ENCODE measurements at regions not wholly inside any gene's neighbourhood (a gene's known extent, or its start where the extent isn't known, plus 50 kb on each side); places are given as distances from the start of the nearest gene placed in this dataset.

DNA sequence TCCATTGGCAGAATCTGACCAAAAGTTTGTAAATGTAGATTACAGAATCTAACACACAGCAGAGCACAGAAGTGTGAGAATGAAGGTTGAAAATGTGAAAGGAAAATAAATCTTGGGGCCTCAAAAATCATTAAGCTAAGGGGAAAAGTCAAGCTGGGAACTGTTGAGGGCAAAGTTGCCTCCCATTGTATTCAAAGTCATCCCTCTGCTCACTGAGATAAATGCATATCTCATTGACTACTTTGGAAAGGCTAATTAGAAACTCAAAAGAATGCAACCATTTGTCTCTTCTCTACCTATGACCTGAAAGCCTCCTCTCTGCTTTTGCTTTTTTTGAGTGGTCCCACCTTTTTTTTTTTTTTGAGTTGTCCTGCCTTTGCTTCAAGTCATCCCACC lies 97.4 kb upstream of the ATF7IP start:
- no peak overlapping the region for H3K27ac ChIP-seq

GRCh38 chr12:14270392-14270791 lies 95.1 kb upstream of the ATF7IP start:
- DNase-seq = no peak
- no peak overlapping the region for H3K4me3 ChIP-seq

More for the DNA sequence above, 97.4 kb upstream of the ATF7IP start:
- H3K36me3 ChIP-seq (replicated peaks in 1 of 2) = no peaks in the 10 kb centered on the region
- H3K27me3 ChIP-seq = no peaks in the 10 kb centered on the region
- intact Hi-C loops (cut with DNase I) = no loop called here
- DNase-seq = no peak
- no peak overlapping the region for H3K4me3 ChIP-seq
- no peaks in the 10 kb centered on the region for H3K9me3 ChIP-seq (replicated peaks in 1 of 3)
- no peak for TF ChIP-seq POLR2A (IDR thresholded peaks at IDR 0.05)
- TF ChIP-seq, protein P1, sequence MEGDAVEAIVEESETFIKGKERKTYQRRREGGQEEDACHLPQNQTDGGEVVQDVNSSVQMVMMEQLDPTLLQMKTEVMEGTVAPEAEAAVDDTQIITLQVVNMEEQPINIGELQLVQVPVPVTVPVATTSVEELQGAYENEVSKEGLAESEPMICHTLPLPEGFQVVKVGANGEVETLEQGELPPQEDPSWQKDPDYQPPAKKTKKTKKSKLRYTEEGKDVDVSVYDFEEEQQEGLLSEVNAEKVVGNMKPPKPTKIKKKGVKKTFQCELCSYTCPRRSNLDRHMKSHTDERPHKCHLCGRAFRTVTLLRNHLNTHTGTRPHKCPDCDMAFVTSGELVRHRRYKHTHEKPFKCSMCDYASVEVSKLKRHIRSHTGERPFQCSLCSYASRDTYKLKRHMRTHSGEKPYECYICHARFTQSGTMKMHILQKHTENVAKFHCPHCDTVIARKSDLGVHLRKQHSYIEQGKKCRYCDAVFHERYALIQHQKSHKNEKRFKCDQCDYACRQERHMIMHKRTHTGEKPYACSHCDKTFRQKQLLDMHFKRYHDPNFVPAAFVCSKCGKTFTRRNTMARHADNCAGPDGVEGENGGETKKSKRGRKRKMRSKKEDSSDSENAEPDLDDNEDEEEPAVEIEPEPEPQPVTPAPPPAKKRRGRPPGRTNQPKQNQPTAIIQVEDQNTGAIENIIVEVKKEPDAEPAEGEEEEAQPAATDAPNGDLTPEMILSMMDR (IDR thresholded peaks at IDR 0.05) = no peak
- H3K4me1 ChIP-seq (replicated peaks in 1 of 2) = no peaks in the 10 kb centered on the region

DNA sequence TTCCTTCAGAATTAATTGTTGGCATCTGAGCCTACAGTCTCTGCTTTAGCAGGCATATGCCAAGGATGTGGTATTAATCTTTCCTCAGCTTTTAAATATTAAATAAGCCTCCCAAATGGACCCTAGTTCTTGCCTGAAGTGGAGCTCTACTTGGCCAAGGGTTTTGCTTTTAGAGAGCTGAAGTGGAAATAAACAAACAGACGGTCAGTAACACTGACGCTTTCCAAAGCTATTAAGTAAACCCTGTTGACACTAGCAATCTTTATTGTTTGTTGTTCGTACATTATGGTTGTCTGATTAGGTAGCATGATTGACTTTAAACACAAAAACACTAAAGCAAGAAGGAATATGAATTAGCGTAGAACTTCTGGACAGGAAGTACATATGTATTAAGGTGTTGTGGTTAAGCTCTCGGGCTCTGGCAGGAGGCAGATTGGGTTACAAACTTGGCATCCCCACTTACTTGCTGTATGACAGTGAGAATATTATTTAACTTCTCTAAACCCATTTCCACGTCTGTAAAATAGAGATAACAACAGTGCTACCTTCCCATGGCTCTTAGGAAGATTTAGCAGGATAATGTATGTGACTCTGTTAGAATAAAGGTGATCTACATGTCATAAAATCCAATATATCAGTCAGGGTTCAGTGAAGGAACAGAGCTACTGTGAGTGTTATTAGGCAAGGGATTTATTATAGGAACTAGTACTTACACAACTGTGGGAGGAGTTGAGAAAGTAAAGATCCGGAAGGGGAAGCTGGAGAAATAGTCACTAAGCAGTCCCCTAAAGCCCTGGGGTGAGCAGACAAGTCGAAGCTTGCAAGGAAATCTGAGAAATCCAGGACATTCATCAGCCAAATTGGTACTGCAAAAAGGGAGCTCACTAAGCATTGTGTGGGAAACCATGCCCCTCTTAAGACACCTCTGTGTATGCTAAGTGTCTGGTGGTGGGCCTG lies 92.2 kb upstream of the ATF7IP start:
- Histone ChIP-seq H3K4me3 (no peak overlapping the region), H3K27me3 (no peaks in the 10 kb centered on the region), H3K27ac (peak overlapping the region in 2 of 5 donors; percentile 64 to 82), H3K36me3 (replicated peaks in 1 of 2) (no peaks in the 10 kb centered on the region), H3K4me1 (replicated peaks in 1 of 2) (no peaks in the 10 kb centered on the region), H3K9me3 (replicated peaks in 1 of 3) (no peaks in the 10 kb centered on the region)
- TF ChIP-seq, protein P1 (IDR thresholded peaks at IDR 0.05) = no peak
- TF ChIP-seq POLR2A (IDR thresholded peaks at IDR 0.05) = no peak
- no peak for DNase-seq
- WGBS, 4 donors = 53 to 70% (median 61%) methylated on average over 8 of the region's 8 CpGs
- intact Hi-C loops (cut with DNase I) = no loop called here

More at GRCh38 chr12:14270392-14270791, 95.1 kb upstream of the ATF7IP start:
- no peaks in the 10 kb centered on the region for H3K27me3 ChIP-seq
- no peak overlapping the region for H3K27ac ChIP-seq
- H3K36me3 ChIP-seq (replicated peaks in 1 of 2) = no peaks in the 10 kb centered on the region
- intact Hi-C loops (cut with DNase I) = no loop called here
- H3K4me1 ChIP-seq (replicated peaks in 1 of 2) = no peaks in the 10 kb centered on the region
- TF ChIP-seq POLR2A (IDR thresholded peaks at IDR 0.05) = no peak
- TF ChIP-seq, protein P1 (IDR thresholded peaks at IDR 0.05) = no peak
- no peaks in the 10 kb centered on the region for H3K9me3 ChIP-seq (replicated peaks in 1 of 3)

DNA sequence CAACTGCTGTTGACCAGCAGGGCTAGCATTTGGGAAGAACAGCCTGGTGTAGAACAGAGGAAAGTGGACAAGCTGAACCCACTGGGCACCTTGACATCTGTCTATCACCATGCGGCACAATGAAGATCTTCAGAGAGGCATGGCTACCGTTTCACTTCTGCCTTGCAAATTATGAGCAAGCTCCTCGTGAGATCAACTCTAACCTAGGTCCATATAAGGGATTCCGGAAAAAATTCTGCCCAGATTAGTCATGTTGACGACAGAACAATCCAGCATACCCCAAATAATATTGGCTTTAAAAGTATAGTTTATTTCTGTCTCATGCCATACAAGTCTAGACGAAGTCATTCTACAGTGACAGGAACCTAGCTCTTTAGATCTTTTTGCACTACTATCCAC lies 91.6 kb upstream of the ATF7IP start:
- intact Hi-C loops (cut with DNase I) = no loop called here
- Histone ChIP-seq H3K4me3 (no peak overlapping the region), H3K9me3 (replicated peaks in 1 of 3) (no peaks in the 10 kb centered on the region), H3K4me1 (replicated peaks in 1 of 2) (no peaks in the 10 kb centered on the region), H3K27ac (peak overlapping the region in 2 of 5 donors; percentile 64 to 82), H3K27me3 (no peaks in the 10 kb centered on the region), H3K36me3 (replicated peaks in 1 of 2) (no peaks in the 10 kb centered on the region)
- WGBS, 4 donors = 76 to 84% (median 79%) methylated on average over 6 of the region's 6 CpGs
- no peak for TF ChIP-seq POLR2A (IDR thresholded peaks at IDR 0.05)
- TF ChIP-seq, protein P1 (IDR thresholded peaks at IDR 0.05) = no peak
- no peak for DNase-seq

All from adrenal gland (tissue), 9 donors.